ENCODE measurements at regions not wholly inside any gene's neighbourhood (a gene's known extent, or its start where the extent isn't known, plus 50 kb on each side); places are given as distances from the start of the nearest gene placed in this dataset.

- no peak for DNase-seq (ENCODE audit: low spot score)
- H3K9me3 ChIP-seq (ENCODE audit: low read depth, low read length, poor library complexity, severe bottlenecking): no peaks in the 10 kb centered on the region
- ChIA-PET POLR2A (ENCODE audit: low non-redundant PET) (no interaction called here), CTCF (no interaction called here)
- H3K4me1 ChIP-seq (ENCODE audit: insufficient read depth, low read length, poor library complexity, severe bottlenecking): peaks cover 26% of the 10 kb centered on the region
- no peaks in the 10 kb centered on the region for H3K27me3 ChIP-seq (replicated peaks; ENCODE audit: insufficient read depth, low read depth, low read length, poor library complexity)
- no TSS peak for BruUV-seq (replicated peaks)
- TF ChIP-seq CTCF (conservative IDR thresholded peaks at IDR 0.05; ENCODE audit: low read depth, low read length) (no peak), EZH2 (IDR thresholded peaks at IDR 0.05; ENCODE audit: borderline replicate concordance, low read depth, low read length, poor library complexity, severe bottlenecking) (no peak)
- intact Hi-C loops (cut with micrococcal nuclease; ENCODE audit: unreplicated experiment): loop anchor here (2.0 to 10.0 kb wide), 5 partner anchors 132 to 744 kb away; no protein-coding TSS in a partner anchor
- H3K27ac ChIP-seq (ENCODE audit: low read depth, low read length, poor library complexity, severe bottlenecking): no peak overlapping the region
- no peaks in the 10 kb centered on the region for H3K36me3 ChIP-seq (ENCODE audit: insufficient read depth, low read length, poor library complexity, severe bottlenecking)
- no peak overlapping the region for H3K4me3 ChIP-seq (ENCODE audit: low read depth, low read length, poor library complexity, severe bottlenecking)
These were observed 154.4 kb downstream of the PRELID2 start for GRCh38 chr5:145680767-145681166.

- Histone ChIP-seq H3K4me3 (ENCODE audit: low read depth, low read length, poor library complexity, severe bottlenecking) (no peak overlapping the region), H3K9me3 (ENCODE audit: low read depth, low read length, poor library complexity, severe bottlenecking) (no peaks in the 10 kb centered on the region), H3K27me3 (replicated peaks; ENCODE audit: insufficient read depth, low read depth, low read length, poor library complexity) (no peaks in the 10 kb centered on the region), H3K36me3 (ENCODE audit: insufficient read depth, low read length, poor library complexity, severe bottlenecking) (no peaks in the 10 kb centered on the region), H3K4me1 (ENCODE audit: insufficient read depth, low read length, poor library complexity, severe bottlenecking) (peaks cover 26% of the 10 kb centered on the region), H3K27ac (ENCODE audit: low read depth, low read length, poor library complexity, severe bottlenecking) (no peak overlapping the region)
- intact Hi-C loops (cut with micrococcal nuclease; ENCODE audit: unreplicated experiment): loop anchor here (2.0 to 10.0 kb wide), 5 partner anchors 132 to 745 kb away; no protein-coding TSS in a partner anchor
- POLR2A ChIA-PET (ENCODE audit: low non-redundant PET): no interaction called here
- BruUV-seq (replicated peaks): no TSS peak
- DNase-seq (ENCODE audit: low spot score): peak; percentile 27
- CTCF ChIA-PET: interaction anchor here (0.5 kb wide), 1 partner anchor 248 kb away, joined by 5 read pairs; no protein-coding TSS in a partner anchor
- no peak for TF ChIP-seq EZH2 (IDR thresholded peaks at IDR 0.05; ENCODE audit: borderline replicate concordance, low read depth, low read length, poor library complexity, severe bottlenecking)
- peak; percentile 52 for TF ChIP-seq CTCF (conservative IDR thresholded peaks at IDR 0.05; ENCODE audit: low read depth, low read length)
These were observed 155.0 kb downstream of the PRELID2 start for GRCh38 chr5:145680169-145680568.

DNA sequence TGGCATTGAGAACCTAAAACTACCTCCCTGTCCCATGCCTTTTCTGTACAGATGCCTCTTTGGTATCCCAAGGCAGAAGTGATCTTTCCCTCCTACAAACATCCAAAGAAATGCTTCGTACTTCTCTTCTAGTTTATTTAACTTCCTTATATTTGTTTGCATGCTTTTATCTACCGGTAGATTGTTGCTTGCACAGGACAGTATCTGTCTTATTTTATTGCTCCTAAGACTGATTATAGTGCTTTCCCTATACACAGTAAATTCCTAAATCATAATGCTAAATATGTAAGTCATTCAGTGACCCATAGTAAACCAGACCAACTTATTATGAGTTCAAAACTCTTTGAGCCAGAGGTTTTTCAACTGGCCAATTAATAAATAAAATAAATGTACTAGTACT lies 156.9 kb downstream of the PRELID2 start:
- DNase-seq (ENCODE audit: low spot score): no peak
- Histone ChIP-seq H3K27me3 (replicated peaks; ENCODE audit: insufficient read depth, low read depth, low read length, poor library complexity) (no peaks in the 10 kb centered on the region), H3K4me1 (ENCODE audit: insufficient read depth, low read length, poor library complexity, severe bottlenecking) (peaks cover 26% of the 10 kb centered on the region), H3K9me3 (ENCODE audit: low read depth, low read length, poor library complexity, severe bottlenecking) (no peaks in the 10 kb centered on the region), H3K27ac (ENCODE audit: low read depth, low read length, poor library complexity, severe bottlenecking) (no peak overlapping the region), H3K4me3 (ENCODE audit: low read depth, low read length, poor library complexity, severe bottlenecking) (no peak overlapping the region), H3K36me3 (ENCODE audit: insufficient read depth, low read length, poor library complexity, severe bottlenecking) (no peaks in the 10 kb centered on the region)
- POLR2A ChIA-PET (ENCODE audit: low non-redundant PET): no interaction called here
- no TSS peak for BruUV-seq (replicated peaks)
- no peak for TF ChIP-seq CTCF (conservative IDR thresholded peaks at IDR 0.05; ENCODE audit: low read depth, low read length)
- no peak for TF ChIP-seq EZH2 (IDR thresholded peaks at IDR 0.05; ENCODE audit: borderline replicate concordance, low read depth, low read length, poor library complexity, severe bottlenecking)
- intact Hi-C loops (cut with micrococcal nuclease; ENCODE audit: unreplicated experiment): no loop called here
- CTCF ChIA-PET: no interaction called here

Measured in A673 (cell line).